HEK293 (cell line): ENCODE measurements at regions not wholly inside any gene's neighbourhood (a gene's known extent, or its start where the extent isn't known, plus 50 kb on each side); places are given as distances from the start of the nearest gene placed in this dataset.

Source experiments
- PRDM2 ChIP-seq: fragments of 450-650 bp; formaldehyde crosslinking; IDR thresholded peaks from 2 replicates; pipeline ENCODE4 v1.5.1; 2016; ENCODE audit warnings: missing biosample characterization, missing genetic modification characterization, borderline replicate concordance
- REPIN1 ChIP-seq: fragments of 450-650 bp; formaldehyde crosslinking; IDR thresholded peaks from 2 replicates; pipeline ENCODE4 v1.5.1; 2017; ENCODE audit warnings: missing biosample characterization, missing genetic modification characterization, low read depth
- YY1 ChIP-seq: fragments of 450-650 bp; formaldehyde crosslinking; IDR thresholded peaks from 2 replicates; pipeline ENCODE4 v1.5.1; 2018; ENCODE audit warnings: missing biosample characterization, missing genetic modification characterization
- ZBTB10 ChIP-seq: fragments of 450-650 bp; formaldehyde crosslinking; IDR thresholded peaks from 2 replicates; pipeline ENCODE4 v1.5.1; 2016; ENCODE audit warnings: missing biosample characterization, missing genetic modification characterization
- ZEB2 ChIP-seq: fragments of 450-650 bp; formaldehyde crosslinking; IDR thresholded peaks from 2 replicates; pipeline ENCODE4 v1.5.1; 2016; ENCODE audit warnings: missing biosample characterization, missing genetic modification characterization
- ZNF175 ChIP-seq: fragments of 450-650 bp; formaldehyde crosslinking; IDR thresholded peaks from 2 replicates; pipeline ENCODE4 v1.5.1; 2016; ENCODE audit warnings: missing biosample characterization, missing genetic modification characterization
- ZNF274 ChIP-seq, 2 experiments: fragments of 200-500 bp in 1 of 2; fragments of 450-650 bp in 1 of 2; sonication (Bioruptor generic) in 1 of 2; formaldehyde crosslinking in 1 of 2; IDR thresholded peaks; 2 replicates each; pipeline versions ENCODE4 v1.5.1 to v1.6.1; 2014 to 2016; ENCODE audit warnings: borderline replicate concordance in 1 of 2, inconsistent platforms in 1 of 2, low read length in 1 of 2, missing biosample characterization in 1 of 2, missing genetic modification characterization in 1 of 2
- ZNF488 ChIP-seq: fragments of 450-650 bp; formaldehyde crosslinking; IDR thresholded peaks from 2 replicates; pipeline ENCODE4 v1.5.1; 2016; ENCODE audit warnings: missing biosample characterization, missing genetic modification characterization
- ZNF624 ChIP-seq: fragments of 450-650 bp; formaldehyde crosslinking; IDR thresholded peaks from 2 replicates; pipeline ENCODE4 v1.5.1; 2017; ENCODE audit warnings: missing biosample characterization, missing genetic modification characterization
- TF ChIP-seq, protein P1 (sequence below): fragments of 450-650 bp; formaldehyde crosslinking; IDR thresholded peaks from 2 replicates; pipeline ENCODE4 v1.5.1; 2016; ENCODE audit warnings: missing biosample characterization, missing genetic modification characterization

DNA sequence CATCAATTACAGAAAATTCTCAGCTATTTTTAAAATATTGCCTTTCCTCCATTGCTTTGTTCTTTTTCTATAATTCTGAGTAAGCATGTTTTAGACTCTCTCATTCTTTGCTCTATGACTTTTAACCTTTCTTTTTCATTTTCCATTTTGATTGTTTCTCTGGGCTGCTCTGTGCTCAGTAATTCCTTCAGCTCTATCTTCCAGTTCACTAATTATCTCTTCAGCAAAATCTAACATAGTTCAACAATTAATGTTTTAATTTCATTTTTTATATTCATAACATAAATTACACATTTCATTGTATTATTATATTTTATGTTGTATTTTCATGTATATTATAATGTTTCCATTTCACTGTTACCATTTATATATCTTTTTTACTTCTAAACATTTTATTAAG is 198.8 kb upstream of the NOX3 start:
- TF ChIP-seq, protein P1, sequence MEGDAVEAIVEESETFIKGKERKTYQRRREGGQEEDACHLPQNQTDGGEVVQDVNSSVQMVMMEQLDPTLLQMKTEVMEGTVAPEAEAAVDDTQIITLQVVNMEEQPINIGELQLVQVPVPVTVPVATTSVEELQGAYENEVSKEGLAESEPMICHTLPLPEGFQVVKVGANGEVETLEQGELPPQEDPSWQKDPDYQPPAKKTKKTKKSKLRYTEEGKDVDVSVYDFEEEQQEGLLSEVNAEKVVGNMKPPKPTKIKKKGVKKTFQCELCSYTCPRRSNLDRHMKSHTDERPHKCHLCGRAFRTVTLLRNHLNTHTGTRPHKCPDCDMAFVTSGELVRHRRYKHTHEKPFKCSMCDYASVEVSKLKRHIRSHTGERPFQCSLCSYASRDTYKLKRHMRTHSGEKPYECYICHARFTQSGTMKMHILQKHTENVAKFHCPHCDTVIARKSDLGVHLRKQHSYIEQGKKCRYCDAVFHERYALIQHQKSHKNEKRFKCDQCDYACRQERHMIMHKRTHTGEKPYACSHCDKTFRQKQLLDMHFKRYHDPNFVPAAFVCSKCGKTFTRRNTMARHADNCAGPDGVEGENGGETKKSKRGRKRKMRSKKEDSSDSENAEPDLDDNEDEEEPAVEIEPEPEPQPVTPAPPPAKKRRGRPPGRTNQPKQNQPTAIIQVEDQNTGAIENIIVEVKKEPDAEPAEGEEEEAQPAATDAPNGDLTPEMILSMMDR (tag by site-specific recombination): no peak
- TF ChIP-seq YY1 (tag by site-specific recombination) (no peak), PRDM2 (tag by site-specific recombination) (no peak), ZNF624 (tag by site-specific recombination) (no peak), ZNF488 (tag by site-specific recombination) (no peak), REPIN1 (tag by site-specific recombination) (no peak), ZBTB10 (tag by site-specific recombination) (no peak), ZEB2 (tag by site-specific recombination) (no peak), ZNF274 (IDR thresholded peaks at IDR 0.05; ENCODE audit: low read length) (no peak), ZNF274 (tag by site-specific recombination; IDR thresholded peaks at IDR 0.05; ENCODE audit: borderline replicate concordance) (no peak), ZNF175 (no peak)
